NCI-H1092 treated with DMSO at 0.1 percent for 48 hours (cell line): ENCODE measurements at regions not wholly inside any gene's neighbourhood (a gene's known extent, or its start where the extent isn't known, plus 50 kb on each side); places are given as distances from the start of the nearest gene placed in this dataset.
"Not testable (repeated sequence)": the region's sequence is repeated elsewhere in the genome, so short reads cannot be mapped to it uniquely, and the experiment has no call there.

Experiments
- DNase-seq: peaks from one replicate; lab custom pipeline; 2025; lab: John Stamatoyannopoulos, UW

DNA sequence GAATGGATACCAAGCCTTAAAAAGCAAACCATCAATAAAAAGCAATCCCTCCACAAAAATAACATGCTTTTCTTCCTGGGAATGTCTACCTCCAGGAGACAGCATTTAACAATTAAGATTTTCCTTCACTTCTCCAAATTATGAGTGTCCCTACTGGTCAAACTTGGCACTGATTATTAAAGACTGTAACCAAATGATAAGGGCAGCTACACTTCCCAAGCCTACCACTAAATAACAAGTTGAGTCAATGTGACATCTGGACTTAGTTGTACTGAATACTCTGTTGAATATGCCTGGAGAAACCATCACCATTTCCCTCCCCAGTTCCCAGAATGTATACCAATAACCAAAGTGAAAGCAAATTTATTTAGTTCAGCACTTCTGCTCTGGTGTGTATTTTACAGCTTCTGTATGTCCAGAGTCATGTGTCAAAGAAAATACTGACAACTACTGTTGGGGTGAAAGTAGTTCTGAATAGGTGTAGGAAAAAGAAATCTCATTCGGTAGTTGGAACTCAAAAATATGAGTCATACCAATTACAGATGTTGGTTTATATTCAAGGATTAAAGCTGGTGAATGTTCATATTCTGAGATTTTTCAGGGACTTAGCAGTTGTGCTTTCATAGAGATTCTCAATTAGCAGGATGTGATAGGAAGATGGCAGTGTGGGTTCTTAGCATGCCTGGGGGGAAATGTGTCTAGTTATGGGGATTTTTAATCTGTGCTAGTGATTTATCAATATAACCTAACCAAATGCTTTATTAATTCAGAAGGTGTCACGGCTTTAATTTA lies 1291.6 kb upstream of the GYPC start:
- no peak for DNase-seq

GRCh38 chr2:125364984-125365265 lies 1291.0 kb upstream of the GYPC start:
- DNase-seq = no peak

DNA sequence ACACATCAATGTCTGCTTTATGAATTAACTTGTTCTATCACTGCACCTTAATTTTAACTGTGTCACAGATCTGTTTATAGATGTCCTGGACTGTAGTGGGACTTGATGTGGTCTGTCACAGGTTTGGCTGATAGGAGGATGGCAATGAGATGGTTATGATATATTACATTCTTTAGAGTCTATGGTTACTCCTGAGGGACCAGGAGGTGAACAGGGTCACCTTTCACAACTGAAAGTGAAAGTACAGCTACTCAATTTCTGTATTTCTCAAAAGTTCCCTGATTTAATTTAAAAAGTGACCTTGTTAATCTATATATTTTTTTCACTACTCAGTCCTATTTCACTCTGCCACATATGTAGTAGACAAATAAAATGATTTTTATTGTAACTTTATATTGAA lies 1284.1 kb upstream of the GYPC start:
- no peak for DNase-seq

DNA sequence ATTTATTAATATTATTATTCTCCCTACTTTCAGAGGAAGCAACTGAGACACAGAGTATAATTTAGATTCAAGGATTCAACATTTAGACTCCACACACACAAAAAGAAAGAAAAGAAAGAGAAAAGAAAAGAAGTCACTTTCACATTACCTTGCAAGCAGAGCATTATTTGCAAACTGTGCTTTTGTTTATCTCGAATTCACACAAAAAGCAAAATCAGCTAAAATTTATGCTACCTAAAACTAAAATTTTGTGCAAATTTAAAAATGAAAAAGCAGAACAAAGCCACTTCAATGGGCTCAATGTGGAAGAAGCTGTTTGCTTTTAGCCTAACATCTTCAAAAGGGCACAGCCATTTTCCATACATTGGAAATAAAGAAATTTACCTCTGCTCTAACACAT lies 1282.7 kb upstream of the GYPC start:
- DNase-seq = no peak

- no peak for DNase-seq
Measured at GRCh38 chr2:125386074-125386473, 1269.9 kb upstream of the GYPC start.

- no peak for DNase-seq
Measured at GRCh38 chr2:125397535-125398251, 1258.3 kb upstream of the GYPC start.

- no peak for DNase-seq
Measured at GRCh38 chr2:125398738-125399524, 1257.0 kb upstream of the GYPC start.

GRCh38 chr2:125405816-125406215 lies 1250.1 kb upstream of the GYPC start:
- no peak for DNase-seq

DNA sequence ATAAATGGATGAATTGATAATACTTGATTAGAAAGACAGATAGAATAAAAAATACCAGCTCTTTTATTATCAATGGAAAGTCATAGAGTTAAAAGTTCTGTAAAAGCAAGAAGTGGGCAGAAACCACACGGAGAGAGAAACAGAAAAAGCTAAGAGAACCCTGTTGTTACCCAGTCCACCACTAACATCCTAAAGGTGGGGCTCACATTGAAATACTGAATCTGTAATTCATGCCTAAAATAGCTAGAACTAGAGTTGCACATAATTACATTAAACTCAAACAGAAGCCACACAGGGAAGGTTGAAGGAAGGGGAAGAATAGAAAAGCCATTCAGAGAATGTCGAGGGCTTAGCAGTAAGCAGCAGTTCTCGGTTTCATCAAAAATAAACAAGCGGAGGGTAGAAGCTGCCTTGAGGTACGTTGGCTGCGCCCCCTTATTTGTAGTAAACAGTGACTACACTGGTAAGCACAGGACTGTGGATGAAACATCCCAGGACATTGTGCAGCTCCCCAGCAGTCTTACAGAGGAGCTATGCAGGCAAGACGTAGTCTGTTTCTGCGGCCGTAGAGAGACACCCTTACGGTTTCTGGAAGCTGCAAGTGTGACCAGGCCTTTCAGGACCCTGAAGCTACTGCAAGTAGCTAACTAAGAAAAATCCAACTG lies 1247.0 kb upstream of the GYPC start:
- no peak for DNase-seq

- no peak for DNase-seq
Measured at GRCh38 chr2:125418483-125418882, 1237.5 kb upstream of the GYPC start.

GRCh38 chr2:125422198-125422770 lies 1233.7 kb upstream of the GYPC start:
- not testable (repeated sequence) for DNase-seq

DNA sequence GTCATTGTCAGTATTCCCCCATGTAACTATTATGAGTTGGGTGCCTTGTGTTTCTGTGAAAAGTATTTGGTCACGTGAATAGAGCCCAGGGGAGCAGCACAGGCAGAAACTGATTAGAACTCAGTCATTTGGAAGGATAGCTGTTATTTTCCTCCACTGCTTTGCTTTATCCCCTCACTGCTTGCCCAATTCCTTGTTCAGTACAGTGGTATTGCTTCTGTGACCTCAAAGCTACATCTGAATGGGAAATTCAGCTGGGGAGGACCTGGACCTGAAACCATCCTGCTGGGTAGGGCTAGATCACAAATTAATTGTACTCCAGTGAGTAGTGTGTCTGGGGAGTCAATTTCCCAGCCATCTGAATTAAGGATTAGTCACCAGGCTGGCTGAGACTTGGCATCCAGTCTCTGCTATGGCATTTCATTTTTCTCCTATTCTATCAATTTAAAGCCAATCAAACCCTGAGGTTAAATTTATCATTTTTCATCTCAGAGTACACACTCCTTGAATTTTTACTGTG lies 1231.6 kb upstream of the GYPC start:
- DNase-seq = no peak

- DNase-seq = no peak
Measured at GRCh38 chr2:125427721-125428315, 1228.1 kb upstream of the GYPC start.

GRCh38 chr2:125444106-125444505 lies 1211.9 kb upstream of the GYPC start:
- DNase-seq = no peak

- DNase-seq = no peak
Measured at GRCh38 chr2:125445495-125445894, 1210.5 kb upstream of the GYPC start.

GRCh38 chr2:125450092-125450491 lies 1205.9 kb upstream of the GYPC start:
- no peak for DNase-seq

DNA sequence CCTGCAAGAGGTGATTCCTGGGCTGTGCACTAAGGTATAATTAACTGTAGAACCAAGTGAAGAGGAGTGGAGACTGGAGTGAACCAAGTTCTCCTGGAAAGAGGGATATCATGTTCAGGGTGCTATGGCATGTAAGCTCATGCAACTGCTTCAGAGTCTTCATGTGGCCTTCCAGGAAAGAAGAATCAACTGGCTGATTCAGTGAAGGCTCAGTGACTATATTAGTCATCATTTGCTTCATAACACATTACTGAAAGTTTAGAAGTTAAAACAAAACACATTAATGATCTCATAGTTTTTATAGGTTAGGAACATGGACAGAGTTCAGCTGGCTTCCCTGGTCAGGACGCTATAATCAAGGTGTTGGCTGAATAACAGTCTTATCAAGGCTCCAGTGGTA lies 1200.8 kb upstream of the GYPC start:
- DNase-seq = no peak

GRCh38 chr2:125456693-125457363 lies 1199.1 kb upstream of the GYPC start:
- DNase-seq = peak; percentile 77

DNA sequence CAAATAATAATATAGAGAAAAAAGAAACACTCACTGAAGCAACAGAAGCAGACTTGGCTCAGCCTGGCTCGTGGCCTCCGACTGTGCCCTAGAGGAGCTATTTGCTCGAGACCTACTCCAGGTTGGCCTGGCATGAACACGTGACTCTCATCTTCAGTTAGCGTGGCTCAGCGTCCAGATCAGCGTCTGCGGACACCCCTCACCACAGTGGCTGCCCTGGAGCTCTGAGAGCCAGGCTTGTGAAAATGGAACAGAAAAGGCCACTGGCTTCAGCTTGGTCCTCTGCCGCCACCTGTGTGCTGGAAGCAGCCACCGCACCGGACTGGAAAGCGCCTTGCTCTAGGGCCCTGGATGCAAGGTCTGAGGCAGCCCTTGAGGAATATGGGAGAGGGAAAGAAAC lies 1184.0 kb upstream of the GYPC start:
- DNase-seq = no peak

GRCh38 chr2:125479143-125479636 lies 1176.8 kb upstream of the GYPC start:
- DNase-seq = no peak

- no peak for DNase-seq
Measured at GRCh38 chr2:125490308-125490707, 1165.7 kb upstream of the GYPC start.
